HG03469 (cell line): ENCODE measurements at regions not wholly inside any gene's neighbourhood (a gene's known extent, or its start where the extent isn't known, plus 50 kb on each side); places are given as distances from the start of the nearest gene placed in this dataset.

ENCODE experiments used
- ATAC-seq: cut with Tn5 transposase; IDR thresholded peaks from one replicate; pipeline ENCODE4 v1.9.1; 2021; ENCODE audit warnings: mild to moderate bottlenecking, moderate library complexity, moderate number of reproducible peaks; ENCODE audit not compliant: unreplicated experiment

DNA sequence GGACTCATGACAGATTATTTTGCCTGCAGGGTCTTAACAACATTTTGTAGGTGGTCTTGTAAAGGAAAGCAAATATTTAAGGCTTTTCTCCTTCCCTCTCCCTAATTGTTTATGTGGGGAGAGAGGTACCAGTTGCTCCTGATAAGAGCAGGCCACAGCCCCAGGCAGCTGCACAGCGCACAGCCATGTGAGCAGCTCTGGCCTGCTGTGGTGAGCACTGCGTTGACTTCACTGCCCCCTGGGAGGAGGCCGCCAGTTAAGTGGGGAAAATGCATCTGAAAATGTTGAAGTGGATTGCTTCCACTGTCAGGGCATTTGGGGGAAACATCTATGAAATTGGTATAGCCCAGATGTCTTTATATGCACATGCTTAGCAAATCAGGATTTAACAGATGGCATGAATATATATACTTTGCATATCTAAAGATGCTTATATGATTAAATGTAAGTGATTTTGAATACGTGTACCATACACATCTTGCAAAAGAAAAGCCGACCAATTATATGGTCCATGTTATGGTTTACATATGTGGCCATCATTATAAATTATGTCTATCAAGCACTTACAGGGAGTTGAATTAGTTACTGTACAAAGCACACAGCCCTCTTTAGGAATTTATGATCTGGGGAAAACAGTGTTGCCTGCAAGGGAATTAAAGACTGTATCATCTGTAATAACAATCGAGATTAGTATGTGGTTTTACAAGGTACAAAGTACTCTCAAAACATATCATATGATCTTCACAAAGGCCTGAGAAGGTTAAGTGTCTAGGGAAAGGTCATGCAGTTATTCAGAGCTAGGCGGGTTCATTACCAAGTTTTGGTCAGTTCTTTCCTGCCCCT, 132.1 kb downstream of the RHOU start:
- no peak for ATAC-seq

DNA sequence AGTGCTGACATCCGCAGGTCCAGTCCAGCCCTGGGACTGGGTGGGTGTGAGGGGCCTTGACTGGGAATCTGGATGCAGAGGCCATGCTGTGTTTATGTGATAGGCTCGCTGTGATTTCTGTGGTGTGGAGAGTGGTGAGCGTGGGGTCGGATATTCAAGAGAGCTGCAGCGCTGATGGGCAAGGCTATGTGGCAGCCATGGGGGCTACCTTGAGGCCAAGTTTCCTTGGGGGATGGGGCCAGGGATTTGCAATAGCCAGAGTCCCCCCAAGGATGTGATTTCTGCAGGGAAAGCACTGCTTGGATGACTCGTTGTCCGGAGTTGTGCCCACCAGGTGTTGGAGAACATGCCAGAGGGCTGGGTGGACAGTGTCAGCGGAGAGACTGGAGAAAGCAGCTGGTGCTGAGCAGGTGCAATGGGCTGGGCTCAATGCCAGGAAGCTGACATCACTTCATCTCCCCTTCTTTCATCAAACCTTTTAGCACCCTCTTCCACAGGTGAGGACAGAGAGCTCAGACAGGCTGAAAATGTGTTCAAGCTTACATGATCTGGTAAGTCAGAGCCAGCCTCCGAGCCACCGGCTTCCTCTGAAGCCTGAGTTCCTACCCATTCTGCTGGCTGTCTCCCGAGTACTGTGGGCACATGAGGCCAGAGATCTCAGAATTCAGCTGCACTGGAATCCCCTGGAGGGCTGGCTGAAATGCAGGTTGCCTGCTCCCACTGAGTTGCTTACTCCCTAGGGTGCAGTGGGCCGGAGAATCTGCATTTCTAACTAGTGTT, 132.9 kb downstream of the RHOU start:
- ATAC-seq: no peak

DNA sequence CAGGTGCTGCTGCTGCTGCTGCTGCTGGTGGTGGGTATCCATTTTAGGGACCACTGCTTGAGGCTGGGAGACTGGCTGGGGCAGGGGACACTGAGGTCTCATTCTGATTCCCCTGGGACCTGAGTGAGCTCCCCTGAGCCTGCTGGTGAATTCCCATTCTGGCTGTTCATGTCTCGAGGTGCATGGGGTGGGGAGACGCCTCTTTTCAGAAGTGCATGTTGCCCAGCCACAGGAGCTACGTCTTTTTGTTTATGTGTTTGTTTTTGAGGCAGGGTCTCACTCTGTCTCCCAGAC, 133.4 kb downstream of the RHOU start:
- ATAC-seq: no peak

DNA sequence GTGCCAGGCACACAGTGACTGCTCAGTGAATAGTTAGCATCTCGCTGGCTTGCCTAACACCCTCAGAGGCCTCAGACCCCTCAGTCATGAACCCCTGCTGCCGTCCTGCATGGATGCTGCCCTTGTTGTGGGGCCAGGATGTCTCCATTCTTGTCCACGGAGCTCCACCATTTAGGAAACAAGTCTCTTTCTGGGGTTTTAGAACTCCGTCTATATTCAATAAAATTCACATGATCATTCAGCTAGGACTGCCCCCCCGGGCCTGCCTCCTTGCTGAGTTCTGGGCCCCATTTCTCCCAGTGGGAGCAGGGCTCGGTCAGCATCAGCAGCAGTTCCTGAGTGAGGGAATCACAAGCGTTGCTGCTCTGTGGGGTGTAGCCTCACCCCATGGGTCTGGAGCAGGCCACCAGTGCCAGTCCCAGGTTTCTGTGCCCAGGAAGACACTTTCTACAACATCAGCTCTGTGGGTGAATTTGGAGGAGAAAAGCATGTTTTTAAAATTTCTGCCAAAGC, 134.1 kb downstream of the RHOU start:
- ATAC-seq: no peak

DNA sequence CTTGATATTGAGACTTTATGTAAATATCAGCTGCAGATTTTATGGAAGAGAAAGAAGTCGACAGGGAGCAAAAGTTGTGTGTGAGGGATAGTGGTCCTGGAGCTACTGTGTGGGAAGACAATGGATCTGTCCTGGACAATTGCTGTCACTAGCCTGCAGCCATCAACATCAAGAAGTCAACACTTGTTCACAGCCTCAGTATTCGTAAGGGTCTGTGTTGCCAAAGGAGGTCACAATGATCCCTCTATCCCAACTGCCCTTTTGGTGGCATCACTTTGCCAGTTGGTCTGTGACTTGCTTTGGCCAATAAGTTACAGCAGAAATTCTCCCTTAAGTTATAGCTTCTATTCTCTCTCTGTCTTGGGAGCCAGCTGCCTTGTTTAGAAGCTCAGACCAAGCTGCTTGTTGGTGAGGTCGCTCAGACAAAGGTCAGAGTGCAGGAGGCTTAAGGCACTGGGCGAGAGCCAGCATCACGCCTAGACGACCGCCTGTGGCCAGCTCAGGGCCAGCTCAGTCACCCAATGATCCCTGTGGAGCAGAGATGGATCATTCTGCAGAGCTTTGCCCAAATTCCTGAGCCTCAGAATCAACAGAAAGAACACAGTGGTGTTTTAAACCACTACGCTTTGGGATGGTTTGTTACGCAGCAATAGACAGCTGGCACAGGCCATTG, 134.9 kb downstream of the RHOU start:
- ATAC-seq: no peak

DNA sequence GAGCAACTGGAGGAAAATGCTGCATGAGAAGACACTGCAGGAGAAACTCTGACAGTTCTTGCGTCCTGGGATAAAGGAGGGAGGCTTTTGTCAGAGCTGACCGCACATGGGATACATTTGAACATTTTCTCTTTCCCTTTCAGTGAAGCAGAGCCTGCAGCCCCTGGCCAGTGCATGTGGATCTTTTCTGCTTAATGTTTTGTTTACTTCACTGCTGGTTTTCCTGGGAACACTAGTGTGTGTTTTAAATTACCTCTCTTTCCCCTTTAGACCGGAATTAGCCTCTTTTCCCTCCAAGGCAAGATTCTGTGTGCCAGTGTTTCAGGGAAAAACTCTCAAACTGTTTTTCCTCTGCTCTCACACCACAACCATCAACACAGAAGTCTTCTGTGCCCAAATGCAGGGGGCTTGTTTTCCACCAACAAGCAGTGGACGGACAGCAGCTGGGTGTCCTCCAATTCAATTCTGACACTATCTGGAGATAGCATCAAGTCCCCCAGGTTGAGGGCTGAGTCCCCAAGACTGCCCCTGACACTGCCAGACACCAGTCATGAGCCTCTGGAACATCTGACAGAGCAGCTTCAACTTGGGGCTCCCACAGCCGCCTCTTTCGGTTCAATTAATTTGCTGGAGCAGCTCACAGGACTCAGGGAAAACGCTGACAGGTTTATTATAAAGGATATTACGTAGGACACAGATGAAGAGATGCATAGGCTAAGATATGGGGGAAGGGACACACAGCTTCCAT, 136.2 kb downstream of the RHOU start:
- no peak for ATAC-seq

DNA sequence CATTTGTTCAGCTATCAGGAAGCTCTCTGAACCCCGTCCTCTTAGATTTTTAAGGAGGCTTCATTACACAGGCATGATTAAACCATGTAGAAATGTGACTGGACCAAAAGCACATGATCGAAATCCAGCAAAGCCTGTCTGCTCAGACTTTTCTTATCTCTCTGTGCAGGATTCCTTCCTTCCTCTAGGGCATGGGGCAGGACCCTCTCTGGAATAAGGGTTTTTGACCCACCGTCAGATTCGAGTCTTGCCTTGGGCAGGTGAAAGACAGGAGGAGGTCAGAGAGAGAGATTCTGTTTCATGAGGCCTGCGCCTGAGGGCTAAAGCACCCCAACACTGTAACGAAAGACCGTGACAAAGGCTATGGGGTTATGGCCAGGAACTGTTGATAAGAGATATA, 136.8 kb downstream of the RHOU start:
- no peak for ATAC-seq

DNA sequence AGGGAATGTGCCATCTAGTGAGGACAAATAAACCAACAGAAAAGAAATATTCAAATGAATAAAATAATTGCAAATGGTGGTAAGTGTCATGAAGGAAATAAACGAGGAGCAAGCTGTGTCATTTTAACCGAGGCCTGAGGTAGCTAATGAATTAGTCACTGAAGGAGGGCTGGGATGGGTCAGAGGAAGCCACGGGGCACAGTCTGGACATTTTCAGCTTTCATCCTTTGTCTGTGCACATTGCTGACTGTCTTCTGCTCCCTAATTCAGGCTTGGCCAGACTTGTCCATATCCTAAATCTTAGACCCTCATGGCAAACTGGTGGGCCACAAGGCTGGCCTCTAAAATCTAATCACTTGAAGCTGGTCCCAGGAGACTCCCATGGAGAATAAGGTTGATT, 138.4 kb downstream of the RHOU start:
- no peak for ATAC-seq

DNA sequence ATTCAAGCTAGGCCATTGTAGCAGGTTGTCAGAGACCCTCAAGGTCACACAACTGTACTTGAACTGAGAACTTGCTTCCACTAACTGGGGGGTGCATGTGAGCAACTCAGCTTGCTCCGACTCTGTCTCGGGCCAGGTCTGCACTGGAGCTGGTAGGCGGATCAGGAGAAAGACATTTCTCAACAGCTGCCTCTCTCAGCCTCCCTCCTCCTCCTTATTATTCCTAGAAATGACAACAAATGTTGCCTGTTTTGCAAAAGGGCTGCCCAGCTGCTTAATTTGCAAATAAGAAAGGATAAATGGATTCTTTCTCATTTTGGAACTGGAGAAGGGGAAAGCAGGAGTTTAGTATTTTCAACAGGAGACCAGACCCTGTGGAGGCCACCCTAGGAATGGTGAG, 140.5 kb downstream of the RHOU start:
- no peak for ATAC-seq

DNA sequence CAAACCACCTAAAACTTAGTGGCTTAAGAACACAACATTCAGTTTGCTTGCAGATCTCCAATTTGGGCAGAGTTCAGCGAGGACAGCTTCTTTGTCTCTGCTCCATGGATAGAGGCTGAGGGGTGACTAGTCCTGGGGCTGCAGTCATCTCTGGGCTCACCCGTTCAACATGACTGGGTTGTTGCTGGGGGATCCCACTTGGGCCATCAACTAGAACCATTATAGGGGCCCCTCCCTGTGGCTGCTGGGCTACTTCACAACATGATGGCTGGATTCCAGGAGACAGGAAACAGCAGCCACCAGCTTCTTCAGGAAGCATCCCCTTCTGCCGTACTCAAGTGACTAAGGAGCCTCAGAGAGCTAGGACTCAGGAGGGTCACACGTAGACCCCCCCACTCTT, 140.9 kb downstream of the RHOU start:
- ATAC-seq: no peak

DNA sequence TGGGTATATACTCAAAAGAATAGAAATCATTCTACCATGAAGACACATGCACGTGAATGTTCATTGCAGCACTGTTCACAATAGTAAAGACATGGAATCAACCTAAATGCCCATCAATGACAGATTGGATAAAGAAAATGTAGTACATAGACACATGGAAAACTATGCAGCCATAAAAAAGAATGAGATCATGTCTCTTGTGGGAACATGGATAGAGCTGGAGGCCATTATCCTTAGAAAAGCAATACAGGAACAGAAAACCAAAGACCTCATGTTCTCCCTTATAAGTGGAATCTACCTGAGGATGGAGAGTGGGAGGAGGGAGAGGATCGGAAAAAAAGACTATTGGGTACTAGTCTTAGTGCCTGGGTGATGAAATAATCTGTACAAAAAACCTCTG, 143.9 kb downstream of the RHOU start:
- no peak for ATAC-seq

DNA sequence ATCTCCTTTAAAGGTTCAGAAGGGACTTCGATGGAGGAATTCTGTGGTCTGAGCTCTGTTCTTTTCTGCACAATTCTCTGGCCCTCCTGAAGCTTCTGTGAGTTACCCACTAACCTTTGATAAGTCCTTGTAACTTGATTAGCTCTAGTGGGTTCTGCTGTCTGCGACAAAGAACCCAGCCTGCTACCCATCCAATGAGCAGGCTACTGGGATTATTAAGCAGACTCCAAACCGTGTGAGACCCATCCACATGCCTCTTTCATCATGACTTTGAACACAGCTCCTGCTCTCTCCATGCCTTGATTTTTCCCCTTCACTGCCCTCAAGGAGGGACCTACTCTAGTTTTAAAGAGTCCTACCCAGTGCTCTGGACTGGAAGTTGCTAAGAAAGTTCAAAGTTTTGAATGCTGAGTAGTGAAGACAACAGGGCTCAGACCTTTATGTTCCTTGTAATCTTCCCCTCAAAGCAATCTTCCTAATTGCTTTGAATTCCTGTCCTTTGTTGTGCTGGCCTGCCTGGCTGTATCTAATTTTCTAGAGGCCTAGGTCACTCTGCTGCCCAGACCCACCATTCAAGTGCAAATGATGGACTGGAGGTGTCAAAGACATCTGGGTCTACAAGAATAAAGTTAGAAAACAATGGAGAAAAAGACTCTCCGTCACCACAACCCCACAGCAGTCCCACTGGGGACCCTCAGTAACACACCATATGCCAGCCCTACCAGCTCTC, 146.9 kb downstream of the RHOU start:
- ATAC-seq: no peak

DNA sequence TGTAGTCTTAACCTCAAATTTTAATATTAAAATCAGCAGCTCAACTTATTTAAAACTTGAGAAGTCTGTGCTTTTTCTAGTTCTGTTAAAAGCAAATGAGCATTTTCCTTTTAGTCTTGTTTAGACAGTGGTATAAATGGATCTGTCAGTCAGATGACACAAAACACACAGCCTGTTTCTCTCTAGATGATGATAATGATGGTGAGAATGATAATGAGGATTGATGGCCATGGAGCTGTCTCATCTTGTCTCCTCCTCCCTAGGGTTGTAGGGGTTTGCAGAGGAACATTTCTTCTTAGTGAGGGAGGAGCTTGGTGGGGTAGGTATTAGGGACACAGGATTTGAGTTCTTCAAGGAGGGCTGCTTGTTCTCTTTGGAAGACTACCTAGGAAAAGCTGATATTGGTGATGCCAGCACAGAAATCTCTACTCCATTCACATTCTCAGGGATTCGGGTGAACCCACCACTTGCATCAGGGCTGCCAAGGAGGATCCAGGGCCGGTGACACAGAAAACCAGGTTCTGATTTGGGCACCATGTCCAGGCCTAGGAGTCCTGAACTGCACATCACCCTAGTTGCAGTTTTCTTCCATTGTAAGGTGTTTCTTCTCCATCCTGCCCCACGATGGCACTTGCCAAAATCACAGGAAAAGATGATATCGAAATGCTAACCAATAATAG, 147.6 kb downstream of the RHOU start:
- ATAC-seq: no peak

DNA sequence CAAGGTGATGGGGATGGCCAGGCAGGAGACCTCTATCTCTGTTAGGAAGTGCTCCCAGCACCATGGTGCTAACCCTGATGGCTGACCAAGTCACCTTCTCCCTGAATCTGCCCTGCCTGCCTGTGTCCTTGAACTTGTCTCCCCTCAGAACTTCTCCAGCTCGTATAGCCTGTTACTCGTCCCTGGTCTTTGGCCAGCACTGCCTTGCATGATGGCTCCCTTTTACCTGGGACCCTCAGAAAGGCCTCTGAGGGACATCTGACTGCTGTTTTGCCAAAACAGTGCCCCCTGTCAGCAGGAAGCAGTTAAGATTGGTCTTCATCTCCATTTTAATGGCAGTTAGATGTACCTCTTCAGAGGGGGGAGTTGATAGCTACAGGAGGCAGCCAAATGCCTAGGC, 148.3 kb downstream of the RHOU start:
- ATAC-seq: no peak

DNA sequence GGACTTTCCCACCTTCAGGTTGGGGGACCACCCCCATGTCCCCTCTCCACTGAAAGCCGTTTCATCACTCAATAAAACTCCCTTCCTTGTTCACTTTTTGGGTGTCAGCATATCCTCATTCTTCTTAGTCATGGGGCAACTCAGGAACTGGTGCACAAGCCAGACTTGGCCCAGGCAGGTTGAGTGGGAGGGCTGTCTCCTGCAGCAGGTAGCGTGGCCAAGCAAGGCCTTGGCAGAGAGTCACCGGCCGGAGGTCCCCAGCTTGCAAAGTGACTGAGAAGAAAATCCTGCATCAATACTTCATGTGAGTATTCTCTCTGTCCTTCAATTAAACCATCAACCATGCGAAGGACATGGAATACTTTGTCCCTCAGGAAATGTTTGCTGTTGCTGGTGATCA, 148.9 kb downstream of the RHOU start:
- ATAC-seq: no peak

DNA sequence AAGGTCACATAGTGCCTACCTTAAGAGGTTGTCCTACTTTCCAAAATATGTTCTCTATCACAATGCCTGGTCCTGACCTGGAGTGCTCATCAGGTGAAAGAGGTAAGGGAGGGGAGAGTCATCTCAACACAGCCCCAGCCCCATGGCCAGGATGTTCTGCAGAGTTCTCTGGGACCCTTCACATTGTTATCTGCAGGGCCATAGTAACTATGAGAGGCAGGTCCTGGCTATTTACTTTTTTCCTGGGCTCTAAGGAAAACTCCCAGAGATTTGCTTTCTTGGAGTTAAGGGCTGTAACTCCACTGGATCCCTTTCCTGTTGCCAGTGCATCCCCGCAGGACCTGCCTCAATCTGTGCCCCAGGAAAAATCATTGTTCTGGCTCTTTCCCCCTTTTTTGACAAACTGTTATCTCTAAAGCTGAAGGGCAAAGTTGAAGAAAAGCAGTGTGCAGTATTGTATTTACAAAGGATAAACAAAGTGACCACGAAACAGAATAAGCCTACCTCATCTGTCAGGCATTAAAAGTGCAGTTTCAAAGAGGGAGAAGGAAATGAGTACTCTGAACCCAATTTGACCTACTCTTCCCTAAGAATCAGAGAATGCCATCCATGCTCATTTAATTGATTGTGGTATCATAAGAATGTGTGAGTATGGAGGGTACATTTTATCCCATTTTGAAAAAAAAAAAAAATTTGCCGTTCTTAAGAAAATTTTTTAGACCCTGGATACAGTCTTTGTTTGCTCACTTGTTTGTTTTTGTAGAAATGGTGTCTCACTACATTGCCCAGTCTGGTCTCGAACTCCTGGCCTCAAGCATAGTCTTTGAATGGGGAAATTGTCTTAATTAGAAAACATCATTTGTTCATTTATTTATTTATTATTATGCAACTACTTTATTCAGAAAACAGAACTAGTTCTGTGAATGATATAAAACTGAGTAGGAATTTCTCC, 149.6 kb downstream of the RHOU start:
- ATAC-seq: no peak

DNA sequence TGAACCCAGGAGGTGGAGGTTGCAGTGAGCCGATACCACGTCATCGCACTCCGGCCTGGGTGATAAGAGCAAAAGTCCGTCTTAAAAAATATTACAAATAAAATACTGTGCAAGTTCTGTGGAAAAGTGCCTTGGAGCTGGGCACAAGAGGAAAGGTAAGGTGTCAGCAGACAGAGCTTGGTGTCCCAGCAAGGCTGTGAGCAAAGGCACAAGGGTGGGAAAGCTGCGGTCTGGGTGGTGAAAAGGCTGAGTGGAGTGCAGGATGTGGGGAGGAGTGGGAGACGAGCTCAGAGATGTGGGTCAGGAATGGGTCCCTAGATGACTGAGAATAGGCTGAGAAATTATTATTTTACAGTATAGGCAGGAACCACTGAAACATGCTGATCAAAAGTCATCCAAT, 150.6 kb downstream of the RHOU start:
- no peak for ATAC-seq

DNA sequence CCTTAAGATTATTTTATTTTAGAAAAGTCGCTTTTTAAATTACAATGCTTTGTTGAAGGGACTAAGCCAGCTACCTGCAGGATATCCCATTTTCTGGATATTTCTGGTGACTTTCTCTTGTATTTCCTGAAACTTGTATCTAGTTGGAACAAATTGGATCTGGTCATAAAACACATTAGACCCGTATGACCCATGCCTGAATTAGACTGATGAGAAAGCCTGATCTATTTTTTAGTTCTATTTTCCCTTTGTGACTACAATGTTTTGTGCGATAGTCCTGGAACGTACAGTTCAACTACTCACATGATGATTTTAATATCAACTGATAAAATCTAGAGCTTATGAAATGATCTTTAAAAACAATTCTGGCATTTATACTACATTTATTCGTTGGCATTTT, 151.8 kb downstream of the RHOU start:
- ATAC-seq: no peak

DNA sequence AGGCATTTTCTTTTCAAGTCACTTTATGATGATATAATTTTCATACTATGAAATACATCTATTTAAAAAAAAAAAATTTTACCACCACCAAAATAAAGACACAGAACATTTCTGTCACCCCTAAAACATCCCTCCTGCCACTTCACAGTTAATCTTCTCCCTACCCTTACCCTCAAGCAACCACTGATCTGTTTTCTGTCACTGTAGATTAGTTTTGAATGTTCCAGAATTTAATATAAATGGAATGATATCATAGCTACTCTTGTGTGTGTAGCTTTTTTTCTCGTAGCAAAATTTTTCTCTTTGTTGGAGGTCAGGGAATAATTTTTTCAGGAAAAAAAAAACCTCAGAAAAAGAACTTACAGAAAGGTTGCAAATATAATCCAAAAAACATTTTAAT, 152.7 kb downstream of the RHOU start:
- no peak for ATAC-seq
